ENCODE measurements at regions not wholly inside any gene's neighbourhood (a gene's known extent, or its start where the extent isn't known, plus 50 kb on each side); places are given as distances from the start of the nearest gene placed in this dataset.

GRCh38 chr1:188877668-188878067, 1600.0 kb downstream of the BRINP3 start:
- Histone ChIP-seq H3K27ac (ENCODE audit: poor library complexity, severe bottlenecking) (no peak overlapping the region), H3K4me3 (ENCODE audit: severe bottlenecking) (no peak overlapping the region), H3K27me3 (ENCODE audit: insufficient read depth, poor library complexity, severe bottlenecking) (no peaks in the 10 kb centered on the region), H3K4me1 (ENCODE audit: insufficient read depth, poor library complexity, severe bottlenecking) (no peaks in the 10 kb centered on the region), H3K9me3 (ENCODE audit: severe bottlenecking) (no peaks in the 10 kb centered on the region), H3K36me3 (ENCODE audit: low read depth) (no peaks in the 10 kb centered on the region)
- DNase-seq (ENCODE audit: low spot score) (no peak), ATAC-seq (ENCODE audit: low read depth) (no peak)
- no peak for TF ChIP-seq CTCF (IDR thresholded peaks at IDR 0.05; ENCODE audit: poor library complexity, severe bottlenecking)

- peak overlapping the region; percentile 28 for H3K27ac ChIP-seq (ENCODE audit: poor library complexity, severe bottlenecking)
- no peak for TF ChIP-seq CTCF (IDR thresholded peaks at IDR 0.05; ENCODE audit: poor library complexity, severe bottlenecking)
- ATAC-seq (ENCODE audit: low read depth) (peak; percentile 77), DNase-seq (ENCODE audit: low spot score) (no peak)
- no peaks in the 10 kb centered on the region for H3K9me3 ChIP-seq (ENCODE audit: severe bottlenecking)
- no peaks in the 10 kb centered on the region for H3K4me1 ChIP-seq (ENCODE audit: insufficient read depth, poor library complexity, severe bottlenecking)
- no peaks in the 10 kb centered on the region for H3K27me3 ChIP-seq (ENCODE audit: insufficient read depth, poor library complexity, severe bottlenecking)
- no peaks in the 10 kb centered on the region for H3K36me3 ChIP-seq (ENCODE audit: low read depth)
- H3K4me3 ChIP-seq (ENCODE audit: severe bottlenecking), result no peak overlapping the region
Observed at GRCh38 chr1:188888386-188888785, 1589.3 kb downstream of the BRINP3 start.

- DNase-seq (ENCODE audit: low spot score), result no peak
- Histone ChIP-seq H3K27me3 (ENCODE audit: insufficient read depth, poor library complexity, severe bottlenecking) (no peaks in the 10 kb centered on the region), H3K27ac (ENCODE audit: poor library complexity, severe bottlenecking) (no peak overlapping the region), H3K9me3 (ENCODE audit: severe bottlenecking) (no peaks in the 10 kb centered on the region), H3K36me3 (ENCODE audit: low read depth) (no peaks in the 10 kb centered on the region), H3K4me3 (ENCODE audit: severe bottlenecking) (no peak overlapping the region), H3K4me1 (ENCODE audit: insufficient read depth, poor library complexity, severe bottlenecking) (no peaks in the 10 kb centered on the region)
- ATAC-seq (ENCODE audit: low read depth), result no peak
- no peak for TF ChIP-seq CTCF (IDR thresholded peaks at IDR 0.05; ENCODE audit: poor library complexity, severe bottlenecking)
Observed at GRCh38 chr1:188889166-188889565, 1588.5 kb downstream of the BRINP3 start.

- no peak overlapping the region for H3K4me3 ChIP-seq (ENCODE audit: severe bottlenecking)
- no peaks in the 10 kb centered on the region for H3K27me3 ChIP-seq (ENCODE audit: insufficient read depth, poor library complexity, severe bottlenecking)
- no peaks in the 10 kb centered on the region for H3K36me3 ChIP-seq (ENCODE audit: low read depth)
- no peak overlapping the region for H3K27ac ChIP-seq (ENCODE audit: poor library complexity, severe bottlenecking)
- no peak for DNase-seq (ENCODE audit: low spot score)
- no peaks in the 10 kb centered on the region for H3K4me1 ChIP-seq (ENCODE audit: insufficient read depth, poor library complexity, severe bottlenecking)
- no peak for TF ChIP-seq CTCF (IDR thresholded peaks at IDR 0.05; ENCODE audit: poor library complexity, severe bottlenecking)
- no peak for ATAC-seq (ENCODE audit: low read depth)
- no peaks in the 10 kb centered on the region for H3K9me3 ChIP-seq (ENCODE audit: severe bottlenecking)
Observed at GRCh38 chr1:188891958-188892357, 1585.7 kb downstream of the BRINP3 start.

GRCh38 chr1:188895611-188896010, 1582.1 kb downstream of the BRINP3 start:
- Histone ChIP-seq H3K4me1 (ENCODE audit: insufficient read depth, poor library complexity, severe bottlenecking) (no peaks in the 10 kb centered on the region), H3K27ac (ENCODE audit: poor library complexity, severe bottlenecking) (no peak overlapping the region), H3K36me3 (ENCODE audit: low read depth) (no peaks in the 10 kb centered on the region), H3K27me3 (ENCODE audit: insufficient read depth, poor library complexity, severe bottlenecking) (no peaks in the 10 kb centered on the region), H3K9me3 (ENCODE audit: severe bottlenecking) (no peaks in the 10 kb centered on the region), H3K4me3 (ENCODE audit: severe bottlenecking) (no peak overlapping the region)
- TF ChIP-seq CTCF (IDR thresholded peaks at IDR 0.05; ENCODE audit: poor library complexity, severe bottlenecking), result no peak
- ATAC-seq (ENCODE audit: low read depth) (no peak), DNase-seq (ENCODE audit: low spot score) (no peak)
